OCI-LY7 (cell line): ENCODE measurements at regions not wholly inside any gene's neighbourhood (a gene's known extent, or its start where the extent isn't known, plus 50 kb on each side); places are given as distances from the start of the nearest gene placed in this dataset.

Experiments used
- CTCF ChIP-seq: fragments of 200-600 bp; sonication (generic); conservative IDR thresholded peaks from 2 replicates; pipeline ENCODE4 v1.5.1; 2014; ENCODE audit warnings: mild to moderate bottlenecking, antibody characterized with exemption, low read length, moderate library complexity, mixed read lengths
- EZH2phosphoT487 ChIP-seq: fragments of 200-600 bp; sonication (generic); IDR thresholded peaks from 2 replicates; pipeline ENCODE4 v1.6.1; 2018; ENCODE audit warnings: low read depth, borderline replicate concordance, mild to moderate bottlenecking, mixed run types, antibody characterized with exemption, low read length, moderate library complexity, mixed read lengths

DNA sequence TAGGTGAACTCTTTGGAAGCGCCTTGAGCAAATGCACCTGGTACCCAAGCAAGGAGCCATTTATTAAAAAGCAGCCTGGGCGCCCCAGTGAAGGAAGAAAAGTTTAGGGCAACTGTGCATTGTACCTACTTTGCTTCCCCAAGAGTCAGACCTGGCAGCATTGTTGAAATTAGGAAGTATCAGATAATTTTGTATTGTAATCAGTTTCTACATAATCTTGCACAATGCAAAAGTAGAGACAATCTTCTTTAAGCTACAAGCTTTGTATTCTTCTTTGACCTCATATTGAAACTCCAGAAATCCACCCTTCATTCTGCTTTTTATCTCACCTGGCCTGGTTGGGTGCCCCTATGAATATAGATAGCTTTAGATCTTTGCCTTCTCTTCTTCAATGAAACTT, 490.8 kb downstream of the RASEF start:
- TF ChIP-seq CTCF (no peak), EZH2phosphoT487 (no peak)
